Limb (tissue), 2 donors: ENCODE measurements at regions not wholly inside any gene's neighbourhood (a gene's known extent, or its start where the extent isn't known, plus 50 kb on each side); places are given as distances from the start of the nearest gene placed in this dataset.
A peak's percentile ranks its signal among the peaks of the same experiment; 100 is the strongest.

Experiments
- DNase-seq, 2 donors: peaks; one replicate each; pipeline ENCODE4 v3.0.0-alpha.2; 2016; ENCODE audit errors: extremely low spot score in 2 of 2

DNA sequence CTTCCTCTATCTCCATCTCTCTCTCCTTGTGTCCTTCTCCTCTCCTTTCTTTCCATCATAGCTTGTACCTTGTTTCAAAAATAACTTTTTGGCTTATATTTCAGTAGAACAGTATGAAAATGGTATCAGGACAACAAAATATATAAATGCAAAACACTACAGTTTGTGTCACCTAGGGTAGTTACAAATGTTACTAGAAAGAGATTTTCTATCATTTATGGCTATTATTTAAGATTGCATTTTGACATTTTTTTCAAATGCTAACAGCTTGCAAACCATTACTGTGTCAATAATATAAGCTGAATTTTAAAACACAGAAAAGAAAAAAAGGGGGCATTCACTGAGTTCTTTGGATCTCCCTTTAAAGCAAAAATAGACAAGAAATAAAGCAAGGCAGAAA, 392.3 kb upstream of the LRRC4C start:
- no peak for DNase-seq

DNA sequence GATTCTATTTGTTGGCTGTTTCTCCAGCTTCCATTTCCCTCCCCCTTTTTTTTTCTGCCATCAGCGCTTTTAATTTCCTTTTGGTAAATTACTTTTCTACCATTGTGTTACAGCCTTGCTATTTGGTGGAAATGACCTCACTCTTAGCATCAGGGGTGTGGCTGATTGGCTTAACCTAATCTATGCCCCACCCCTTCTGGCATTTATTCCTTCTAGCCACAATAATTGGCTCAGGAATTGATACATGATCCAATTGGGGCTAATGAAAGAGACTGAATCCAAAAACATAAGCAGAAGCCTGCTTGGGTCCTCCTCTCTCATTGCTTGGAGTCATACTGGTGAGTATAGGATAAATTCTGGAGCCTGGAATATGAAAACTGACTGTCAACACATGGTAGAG, 402.4 kb upstream of the LRRC4C start:
- no peak for DNase-seq

DNA sequence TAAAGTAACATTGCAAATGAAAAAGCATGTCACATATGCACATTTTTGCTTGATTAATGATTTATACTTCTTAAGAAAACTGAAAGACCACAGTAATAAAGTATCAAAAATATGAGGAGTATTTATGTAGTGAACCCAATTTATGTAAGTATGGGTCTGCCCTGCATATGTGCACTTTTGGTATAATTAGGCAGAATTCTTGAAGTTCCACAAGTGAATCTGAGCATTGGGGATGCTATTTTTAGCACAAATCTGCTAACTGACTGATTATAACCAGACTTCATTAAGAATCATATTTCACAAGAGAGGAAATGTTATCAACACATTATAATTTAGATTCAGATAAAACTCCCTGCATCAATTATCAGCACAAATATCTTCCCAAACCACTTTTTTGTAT, 407.1 kb upstream of the LRRC4C start:
- DNase-seq = no peak

DNA sequence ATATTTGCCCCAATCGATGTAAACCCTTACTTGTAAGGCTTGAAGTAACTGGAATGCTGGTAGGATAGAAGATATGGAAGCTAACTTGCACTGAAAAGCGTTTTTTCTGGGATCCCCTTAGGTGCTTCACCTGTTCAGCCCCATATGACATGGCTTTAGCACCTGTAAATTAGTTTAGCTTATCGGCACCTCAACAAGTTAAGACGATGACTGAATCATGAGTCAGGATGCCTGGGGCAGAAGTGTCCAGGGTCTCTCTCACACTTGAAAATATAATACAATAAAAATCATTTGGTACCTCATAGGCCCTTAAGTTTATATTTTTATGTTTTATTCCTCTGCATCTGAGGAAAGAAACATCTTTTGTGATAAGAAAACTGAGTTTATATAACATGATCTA, 409.2 kb upstream of the LRRC4C start:
- DNase-seq = no peak

DNA sequence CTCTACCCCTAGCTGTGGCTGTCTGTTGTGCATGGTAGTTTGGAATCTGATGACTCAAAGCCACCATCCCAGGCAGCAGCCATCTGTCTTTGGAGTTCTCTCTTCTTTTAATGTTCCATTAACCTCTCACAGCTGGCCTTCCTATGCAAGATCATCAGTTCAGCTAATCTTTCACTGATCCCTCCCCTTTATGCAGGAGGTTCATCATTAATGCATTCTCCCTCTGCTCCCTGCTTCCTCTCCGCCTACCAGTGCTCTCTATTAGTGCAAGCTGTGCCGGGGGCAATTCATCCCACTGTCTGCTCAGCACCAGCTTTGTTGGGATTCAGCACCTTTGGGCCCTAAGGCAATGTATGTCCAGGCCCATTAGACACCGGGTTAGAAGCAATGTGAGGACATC, 413.0 kb upstream of the LRRC4C start:
- DNase-seq = no peak

DNA sequence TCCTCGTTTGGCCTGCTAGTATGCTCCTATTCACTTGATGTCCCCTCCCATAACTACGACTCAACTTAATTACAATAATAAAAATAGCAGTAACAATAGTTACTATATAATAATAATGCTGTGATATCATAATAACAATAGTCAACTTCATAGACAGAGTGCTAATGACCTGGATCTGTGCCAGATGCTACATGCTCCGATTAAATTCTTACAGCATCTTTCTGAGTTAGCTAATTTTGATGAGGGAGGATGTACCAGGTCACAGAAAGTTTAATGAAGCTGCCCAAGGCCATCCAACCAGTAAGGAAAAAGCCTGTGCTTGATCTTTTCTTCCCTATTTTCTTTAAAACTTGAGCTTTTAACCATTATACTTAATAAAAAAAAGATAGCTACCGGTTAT, 413.4 kb upstream of the LRRC4C start:
- no peak for DNase-seq

DNA sequence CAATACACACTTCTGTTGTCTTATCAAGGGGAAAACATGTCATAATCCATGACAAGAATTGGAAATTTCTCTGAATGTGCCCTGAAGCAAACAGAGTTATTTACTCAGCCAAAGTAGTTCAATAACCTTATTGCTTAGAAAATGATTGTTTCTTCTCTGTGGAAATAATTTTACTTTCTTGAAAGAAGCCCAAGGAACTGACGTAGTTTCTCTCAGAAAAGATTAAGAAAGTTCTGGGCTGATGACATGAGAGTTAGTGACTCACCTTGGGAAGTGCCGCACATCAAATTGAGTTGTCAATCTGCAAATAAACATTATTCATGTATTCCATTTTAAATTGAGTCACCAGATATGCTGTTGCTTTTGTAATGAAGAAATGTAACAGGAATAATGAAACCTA, 418.6 kb upstream of the LRRC4C start:
- DNase-seq = no peak

DNA sequence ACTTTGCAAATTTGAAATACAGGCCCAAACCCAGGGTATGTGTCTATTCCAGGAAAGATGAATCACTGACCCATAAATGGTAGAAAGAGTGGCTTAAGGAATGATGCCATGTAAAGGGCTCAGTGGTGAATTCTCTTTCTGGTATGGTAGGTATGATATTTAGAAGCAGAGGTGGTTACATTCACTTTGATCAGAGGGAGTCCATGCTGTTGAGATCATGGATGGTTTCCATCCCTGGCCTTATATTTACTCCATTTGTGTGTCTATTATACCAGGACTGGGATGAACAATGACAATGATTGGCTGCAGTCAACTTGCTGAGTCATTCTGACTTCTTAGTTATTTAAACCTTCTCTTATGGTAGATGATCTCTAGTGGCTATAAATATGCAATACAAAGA, 419.8 kb upstream of the LRRC4C start:
- no peak for DNase-seq

DNA sequence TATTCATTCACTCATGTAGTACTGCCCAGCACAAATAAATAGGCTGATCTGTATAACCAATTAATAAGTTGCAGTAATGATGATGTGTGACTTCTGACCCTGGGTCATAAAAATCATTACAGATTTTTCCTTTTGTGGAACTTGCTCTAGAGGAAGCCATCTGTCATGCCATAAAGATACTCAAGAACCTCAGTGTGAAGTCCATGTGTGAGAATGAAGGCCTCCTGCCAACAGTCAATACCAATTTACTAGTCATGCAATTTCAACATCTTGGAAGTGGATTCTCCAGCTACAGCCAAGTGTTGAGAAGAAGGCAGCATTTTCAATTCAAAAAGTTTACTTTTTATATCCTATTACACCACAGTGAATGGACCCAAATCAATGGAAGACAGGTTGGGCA, 435.6 kb upstream of the LRRC4C start:
- no peak for DNase-seq

DNA sequence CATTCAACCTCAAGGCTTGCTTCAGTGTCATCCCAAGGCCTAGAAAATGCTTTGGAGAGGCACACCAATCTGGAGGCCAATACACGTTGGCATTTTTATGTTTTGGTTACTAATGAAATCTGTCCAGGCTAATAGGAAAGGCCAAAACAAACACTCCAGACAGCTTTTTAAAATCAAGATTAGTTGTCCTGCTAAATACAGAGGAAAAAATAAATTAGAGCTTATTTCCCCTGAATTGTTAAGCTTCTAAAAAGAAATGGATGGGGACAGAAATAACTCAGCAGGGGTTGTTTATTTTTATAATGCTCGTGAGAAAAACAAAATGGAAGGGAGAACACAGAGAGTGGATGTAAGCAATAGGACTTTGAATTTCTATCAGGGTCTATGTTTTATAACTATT, 438.5 kb upstream of the LRRC4C start:
- DNase-seq = no peak

DNA sequence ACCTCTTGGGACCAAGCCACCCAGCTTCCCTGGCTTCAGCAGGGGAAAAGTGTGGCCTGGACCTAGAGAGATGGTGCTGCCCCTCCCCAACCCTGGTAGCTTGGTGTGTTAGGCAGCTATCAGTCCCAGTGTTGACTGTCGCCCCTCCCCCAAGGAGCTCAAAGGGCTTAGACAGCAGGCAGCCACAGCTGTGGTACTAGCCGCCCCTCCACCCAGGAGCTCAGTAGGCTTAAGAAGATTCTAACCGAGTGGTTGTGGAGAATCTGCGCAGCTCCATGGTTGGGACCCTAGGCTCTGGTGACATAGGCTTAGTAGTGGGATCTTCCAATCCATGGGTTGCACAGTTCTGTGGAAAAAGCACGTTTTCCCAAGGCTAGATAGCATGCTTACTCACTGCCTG, 458.4 kb upstream of the LRRC4C start:
- no peak for DNase-seq

DNA sequence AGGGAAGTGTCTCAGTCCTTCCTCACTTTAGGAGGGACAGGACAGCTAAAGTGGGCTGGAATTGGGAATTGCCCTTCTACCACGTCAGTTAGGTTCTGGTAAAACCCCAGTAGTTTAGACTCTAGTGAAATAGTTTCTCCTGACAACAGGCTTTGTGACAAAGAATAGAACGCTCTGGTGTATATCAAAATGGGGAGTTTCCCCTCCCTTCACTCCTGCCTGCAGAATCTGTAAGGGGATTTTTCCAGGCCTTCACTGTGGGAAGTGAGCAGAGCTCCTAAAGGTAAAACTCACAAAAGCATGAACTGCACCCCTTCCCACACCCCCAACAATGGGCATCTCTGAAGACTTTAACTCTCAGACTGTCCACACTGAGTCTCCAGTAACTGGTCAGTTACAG, 460.9 kb upstream of the LRRC4C start:
- no peak for DNase-seq

DNA sequence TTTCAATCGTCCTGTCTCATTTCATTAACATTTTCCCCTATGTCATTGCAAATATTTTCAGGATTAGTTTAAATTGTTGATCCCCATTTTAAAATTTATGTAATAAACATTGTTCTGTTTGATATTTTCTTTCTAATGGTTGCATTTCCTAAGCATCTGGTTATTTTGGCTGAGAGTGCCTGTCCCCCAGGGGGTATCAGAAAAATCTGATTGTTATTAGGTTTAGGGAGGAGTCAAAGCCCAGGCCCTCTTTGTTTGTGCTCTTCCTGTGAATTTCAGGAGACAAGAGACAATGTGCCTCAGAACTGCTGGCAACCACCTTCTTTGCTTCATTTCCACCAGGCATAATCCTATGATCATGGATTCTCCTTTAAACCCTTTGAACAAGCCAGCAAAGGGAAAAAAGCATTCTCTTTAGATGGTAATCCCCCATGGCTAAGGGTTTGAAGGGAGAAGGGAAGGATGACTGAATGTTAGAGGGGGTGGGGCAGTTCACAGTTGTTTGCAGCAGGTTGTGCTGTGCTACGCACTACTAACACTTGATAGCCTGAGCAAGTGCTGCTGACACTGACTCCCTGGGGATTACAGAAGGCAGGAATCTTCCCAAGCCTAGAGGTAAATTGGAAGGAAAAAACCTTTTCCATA, 462.4 kb upstream of the LRRC4C start:
- DNase-seq = peak in 1 of 2 donors; percentile 2

DNA sequence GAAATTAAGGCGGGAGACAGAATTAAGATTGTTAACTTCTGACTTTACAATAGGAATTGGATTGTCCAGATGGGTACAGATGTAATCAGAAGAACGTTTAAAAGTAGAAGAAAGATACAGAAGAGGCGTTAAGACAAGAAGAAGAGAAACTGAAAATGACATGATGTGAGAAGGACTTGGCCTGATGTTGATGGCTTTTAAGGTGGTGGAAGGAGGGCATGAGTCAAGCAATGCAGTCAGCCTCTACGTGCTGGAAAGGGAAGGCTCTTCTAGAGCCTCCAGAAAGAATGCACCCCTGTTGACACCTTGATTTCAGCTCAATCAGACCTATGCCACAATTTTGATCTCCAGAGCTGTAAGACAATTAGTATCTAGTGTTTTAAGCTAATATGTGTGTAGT, 466.9 kb upstream of the LRRC4C start:
- no peak for DNase-seq

DNA sequence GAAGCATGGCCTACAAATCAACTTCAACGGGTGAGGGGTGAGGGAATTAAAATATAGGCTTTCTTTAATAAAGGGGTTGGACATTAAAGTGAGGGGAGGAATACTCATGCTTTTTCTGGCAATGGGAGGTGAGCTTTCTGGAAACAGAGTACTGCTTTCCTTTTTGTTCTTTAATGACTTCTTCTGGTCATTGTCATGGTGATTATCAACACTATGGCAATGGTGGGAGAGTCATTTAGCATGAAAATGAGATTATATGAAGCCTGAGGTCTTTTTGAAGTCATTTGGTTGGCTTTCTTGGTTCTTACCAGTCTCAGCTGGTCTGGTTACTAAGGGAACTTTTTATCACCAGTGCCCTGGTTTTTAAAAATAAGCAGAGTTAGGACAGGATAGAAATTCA, 475.8 kb upstream of the LRRC4C start:
- DNase-seq = no peak

DNA sequence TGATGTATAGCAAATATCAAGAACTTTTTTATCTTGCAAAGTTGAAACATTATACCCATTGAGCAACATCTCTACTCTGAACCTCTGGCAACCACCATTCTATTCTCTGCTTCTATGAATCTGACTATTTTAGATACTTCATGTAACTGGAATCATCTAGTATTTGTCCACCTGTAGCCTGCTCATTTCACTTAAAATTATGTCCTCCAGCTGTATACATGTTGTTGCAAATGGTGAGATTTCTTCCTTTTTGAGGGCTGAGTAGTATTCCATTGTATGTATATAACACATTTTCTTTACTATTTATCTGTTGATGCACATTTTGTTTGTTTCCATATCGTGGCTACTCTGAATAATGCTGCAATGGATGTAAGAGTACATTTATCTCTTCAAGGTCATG, 476.3 kb upstream of the LRRC4C start:
- DNase-seq = no peak

DNA sequence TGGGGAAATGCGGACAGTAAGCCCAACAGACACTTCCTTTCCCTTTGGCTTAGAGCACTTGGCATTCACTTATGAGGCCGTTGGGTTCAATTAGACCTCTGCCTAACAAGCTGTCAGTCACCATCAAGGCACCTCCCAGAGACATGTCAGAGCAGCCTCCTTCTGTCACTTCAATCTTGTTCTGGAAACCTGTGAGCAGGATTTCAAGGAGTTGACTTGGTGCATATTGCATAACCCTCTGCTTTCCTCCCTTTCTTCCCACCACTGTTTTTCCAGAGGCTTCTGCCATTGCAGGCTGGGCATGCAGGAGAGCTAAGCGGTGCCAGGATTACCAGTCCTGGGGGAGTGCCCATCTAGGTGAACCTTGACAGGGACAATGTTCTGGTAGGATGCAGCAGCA, 484.2 kb upstream of the LRRC4C start:
- DNase-seq = no peak

DNA sequence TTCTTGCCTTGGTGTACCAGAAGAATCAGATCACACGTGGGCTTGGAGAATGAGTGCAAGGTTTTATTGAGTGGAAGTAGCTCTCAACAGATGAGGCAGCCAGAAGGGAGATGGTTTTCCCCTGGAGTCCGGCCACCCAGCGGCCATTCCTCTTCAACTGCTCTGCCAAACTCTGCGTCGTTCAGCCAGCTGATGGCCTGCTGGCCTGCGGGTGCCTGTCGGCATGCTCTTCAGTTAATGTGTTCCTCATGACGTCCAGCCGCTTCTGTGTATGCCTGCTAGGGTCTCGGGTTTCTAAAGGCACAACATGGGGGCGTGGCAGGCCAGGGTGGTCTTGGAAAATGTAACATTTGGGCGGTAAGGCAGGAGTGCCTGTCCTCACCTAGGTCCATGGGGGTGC, 487.9 kb upstream of the LRRC4C start:
- DNase-seq = peak in 1 of 2 donors; percentile 3

DNA sequence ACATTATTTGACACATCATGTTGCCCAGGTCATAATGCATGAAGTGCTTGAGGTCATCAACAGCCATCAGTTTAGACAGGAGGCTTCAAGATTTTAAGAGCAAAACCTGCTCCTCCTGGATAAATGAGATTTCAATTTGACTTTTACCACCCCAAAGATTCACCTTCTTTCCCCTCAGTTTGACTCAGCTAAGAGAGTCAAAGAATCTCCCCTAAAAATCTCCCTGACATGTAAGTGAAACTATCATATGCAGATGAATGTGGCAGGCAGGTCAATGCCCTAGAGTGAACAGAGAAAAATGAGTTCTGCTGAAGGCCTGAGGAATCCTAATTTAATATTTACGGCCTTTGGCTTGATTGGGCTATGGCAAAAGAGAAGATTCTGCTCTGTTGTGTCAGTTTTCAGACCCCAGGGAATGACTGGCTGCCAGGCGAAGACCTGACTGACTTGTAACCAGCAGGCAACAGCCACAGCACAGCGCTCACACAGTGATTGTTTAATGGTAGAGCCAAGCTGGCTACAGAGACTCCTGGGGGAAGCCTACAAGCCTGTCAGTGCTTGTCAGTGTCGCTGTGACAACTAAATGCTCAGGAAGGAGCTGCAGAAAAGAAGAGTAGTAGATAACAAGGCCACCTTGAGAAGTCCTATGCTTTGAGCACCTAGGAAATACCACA, 491.2 kb upstream of the LRRC4C start:
- no peak for DNase-seq

DNA sequence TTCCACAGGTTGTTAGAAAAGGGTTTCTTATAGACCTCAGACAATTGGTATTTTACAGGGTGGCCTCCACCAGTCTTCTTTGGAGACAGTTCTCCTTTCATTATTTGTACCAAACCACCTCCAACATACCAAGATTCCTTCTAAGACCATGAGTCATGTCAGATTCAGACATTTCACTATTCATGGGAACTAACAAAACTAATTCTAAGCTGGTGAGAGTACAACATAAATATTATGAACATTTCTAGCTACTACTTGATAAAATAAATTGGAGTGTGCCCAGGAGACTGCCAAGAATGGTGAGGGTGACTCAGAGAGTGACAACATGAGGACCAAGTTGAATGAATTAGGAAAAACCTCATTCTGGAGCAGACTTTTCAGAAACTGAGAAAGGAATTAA, 494.6 kb upstream of the LRRC4C start:
- DNase-seq = no peak

DNA sequence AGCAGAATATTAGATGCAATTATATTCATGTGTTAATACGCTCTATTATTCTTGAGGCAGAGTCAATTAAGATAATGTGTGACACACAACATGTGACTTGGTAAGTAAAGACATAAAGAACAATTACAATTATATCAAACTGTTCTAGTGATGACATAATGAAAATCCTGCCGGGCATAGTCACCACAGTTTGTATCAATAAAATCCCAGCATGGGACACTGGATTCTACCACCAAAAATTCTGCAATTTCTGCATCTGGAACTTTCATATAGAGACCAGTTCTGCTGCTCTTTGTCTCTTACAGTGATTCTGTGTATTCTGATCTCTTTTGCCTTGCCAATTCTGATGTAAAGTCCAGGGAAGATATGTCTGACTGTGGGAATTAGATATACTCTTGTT, 495.6 kb upstream of the LRRC4C start:
- no peak for DNase-seq

DNA sequence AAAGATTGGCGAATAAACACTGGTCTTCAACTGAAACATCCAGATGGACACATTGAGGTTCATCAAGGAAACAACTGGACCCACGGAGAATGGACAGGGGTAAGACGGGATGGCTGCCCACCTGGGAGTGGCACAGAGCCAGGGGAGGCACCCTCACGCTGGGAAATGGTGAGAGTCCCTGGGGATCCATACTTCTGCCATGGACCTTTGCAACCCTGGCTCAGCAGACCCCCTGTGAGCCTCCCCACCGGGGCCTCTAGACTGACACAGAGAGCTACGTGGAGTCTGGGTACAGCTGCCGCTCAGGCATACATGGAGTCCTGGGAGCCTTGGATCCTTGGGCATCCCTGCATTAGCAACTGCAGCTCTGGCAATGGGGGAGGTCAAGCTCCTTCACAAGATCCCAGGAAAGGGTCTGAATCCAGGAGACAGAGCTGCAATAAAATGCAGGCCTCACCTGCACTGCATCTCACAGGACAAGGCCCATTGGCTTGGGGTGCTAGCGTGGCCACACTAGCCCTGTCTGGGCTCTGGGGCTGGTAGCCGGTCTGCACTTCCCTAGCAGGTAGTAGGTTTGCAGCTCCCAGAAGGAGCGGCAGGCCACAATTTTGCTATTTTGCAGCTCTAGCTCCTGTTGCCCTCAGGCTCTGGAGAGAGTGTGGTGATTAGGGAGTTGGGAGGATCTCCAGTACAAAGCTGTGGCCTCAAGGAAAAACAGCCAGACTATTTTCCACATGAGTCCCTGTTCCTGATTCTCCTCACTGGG, 496.4 kb upstream of the LRRC4C start:
- no peak for DNase-seq

DNA sequence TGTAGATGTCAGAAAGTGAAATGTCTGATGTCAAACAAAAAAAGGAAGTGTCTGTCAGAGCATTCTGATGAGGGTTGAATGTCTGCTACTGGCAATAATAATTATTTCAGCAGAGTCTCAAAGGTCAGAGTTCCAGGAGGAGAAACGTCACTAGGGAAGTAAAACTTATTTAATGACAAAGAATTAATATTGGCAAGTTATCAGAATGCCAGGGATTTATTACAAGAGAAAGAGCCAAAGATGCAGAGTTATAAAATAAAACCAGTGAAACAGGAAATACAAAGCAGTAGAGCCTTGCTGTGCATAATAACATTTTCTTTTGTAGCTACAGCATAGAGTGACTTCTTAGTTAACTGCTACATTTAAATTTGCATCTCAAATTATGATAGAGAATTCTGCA, 504.0 kb upstream of the LRRC4C start:
- no peak for DNase-seq
